ENCODE measurements at regions not wholly inside any gene's neighbourhood (a gene's known extent, or its start where the extent isn't known, plus 50 kb on each side); places are given as distances from the start of the nearest gene placed in this dataset.

DNA sequence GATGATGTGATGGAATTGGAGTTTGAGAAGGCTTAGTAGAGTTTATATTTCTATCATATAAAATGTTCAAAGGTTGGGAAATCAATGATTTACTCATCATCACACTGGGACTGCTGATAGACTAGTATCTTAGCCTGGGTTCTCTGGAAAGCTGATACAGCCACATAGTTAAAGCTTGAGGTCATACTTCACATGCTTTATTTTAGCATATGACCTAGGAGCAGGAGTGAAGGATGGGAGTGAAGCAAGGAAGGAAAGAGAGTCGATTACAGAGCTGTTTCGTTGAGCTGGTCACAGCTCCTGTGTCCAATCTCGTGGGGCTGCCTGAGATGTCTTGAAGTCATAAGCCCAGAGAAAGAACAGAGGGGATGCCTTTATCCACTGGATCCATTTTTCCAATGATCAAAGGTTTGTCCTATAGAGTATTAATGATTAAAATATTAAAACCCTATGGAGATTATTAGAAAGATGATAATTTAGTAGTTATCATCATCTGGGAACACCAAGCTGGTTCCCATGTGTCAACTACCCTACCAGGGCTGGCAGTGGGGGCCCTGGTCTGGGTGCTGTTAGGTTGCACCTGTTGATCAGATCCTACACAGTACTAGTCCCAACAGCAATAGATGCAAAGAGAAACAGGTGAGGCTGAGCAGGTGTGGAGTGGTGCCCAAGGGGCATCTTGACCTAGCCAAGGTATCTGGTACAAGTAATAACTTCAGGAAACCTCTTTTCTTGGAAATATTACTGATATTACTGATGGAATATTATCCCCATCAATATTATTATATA is 77.8 kb downstream of the BAMBI start:
- intact Hi-C loops (cut with micrococcal nuclease; ENCODE audit: unreplicated experiment), result no loop called here
- ATAC-seq (no peak), DNase-seq (ENCODE audit: low read depth, low spot score) (no peak)
- ChIA-PET POLR2A (interaction anchor here (0.6 kb wide), 1 partner anchor 600 kb away, joined by 3 read pairs; no protein-coding TSS in a partner anchor), CTCF (interaction anchor here (0.6 kb wide), 1 partner anchor 72 kb away, joined by 3 read pairs; no protein-coding TSS in a partner anchor)
- Histone ChIP-seq H3K4me3 (ENCODE audit: low read depth in 2 of 2, low read length in 2 of 2) (no peak overlapping the region), H3K27ac (ENCODE audit: low read length) (no peak overlapping the region), H3K9me3 (ENCODE audit: control insufficient read depth, insufficient read depth, low read depth, low read length) (no peaks in the 10 kb centered on the region), H3K4me1 (ENCODE audit: control insufficient read depth, insufficient read depth, low read length) (no peaks in the 10 kb centered on the region), H3K36me3 (ENCODE audit: control insufficient read depth, insufficient read depth, low read length) (no peaks in the 10 kb centered on the region), H3K27me3 (ENCODE audit: control insufficient read depth, insufficient read depth, low read length) (no peaks in the 10 kb centered on the region)
- TF ChIP-seq POLR2AphosphoS5 (IDR thresholded peaks at IDR 0.05; ENCODE audit: low read depth, low read length), result no peak
- no peak for TF ChIP-seq SIN3A (IDR thresholded peaks at IDR 0.05; ENCODE audit: borderline replicate concordance, insufficient read depth, low read depth, low read length)
- TF ChIP-seq, protein P1, sequence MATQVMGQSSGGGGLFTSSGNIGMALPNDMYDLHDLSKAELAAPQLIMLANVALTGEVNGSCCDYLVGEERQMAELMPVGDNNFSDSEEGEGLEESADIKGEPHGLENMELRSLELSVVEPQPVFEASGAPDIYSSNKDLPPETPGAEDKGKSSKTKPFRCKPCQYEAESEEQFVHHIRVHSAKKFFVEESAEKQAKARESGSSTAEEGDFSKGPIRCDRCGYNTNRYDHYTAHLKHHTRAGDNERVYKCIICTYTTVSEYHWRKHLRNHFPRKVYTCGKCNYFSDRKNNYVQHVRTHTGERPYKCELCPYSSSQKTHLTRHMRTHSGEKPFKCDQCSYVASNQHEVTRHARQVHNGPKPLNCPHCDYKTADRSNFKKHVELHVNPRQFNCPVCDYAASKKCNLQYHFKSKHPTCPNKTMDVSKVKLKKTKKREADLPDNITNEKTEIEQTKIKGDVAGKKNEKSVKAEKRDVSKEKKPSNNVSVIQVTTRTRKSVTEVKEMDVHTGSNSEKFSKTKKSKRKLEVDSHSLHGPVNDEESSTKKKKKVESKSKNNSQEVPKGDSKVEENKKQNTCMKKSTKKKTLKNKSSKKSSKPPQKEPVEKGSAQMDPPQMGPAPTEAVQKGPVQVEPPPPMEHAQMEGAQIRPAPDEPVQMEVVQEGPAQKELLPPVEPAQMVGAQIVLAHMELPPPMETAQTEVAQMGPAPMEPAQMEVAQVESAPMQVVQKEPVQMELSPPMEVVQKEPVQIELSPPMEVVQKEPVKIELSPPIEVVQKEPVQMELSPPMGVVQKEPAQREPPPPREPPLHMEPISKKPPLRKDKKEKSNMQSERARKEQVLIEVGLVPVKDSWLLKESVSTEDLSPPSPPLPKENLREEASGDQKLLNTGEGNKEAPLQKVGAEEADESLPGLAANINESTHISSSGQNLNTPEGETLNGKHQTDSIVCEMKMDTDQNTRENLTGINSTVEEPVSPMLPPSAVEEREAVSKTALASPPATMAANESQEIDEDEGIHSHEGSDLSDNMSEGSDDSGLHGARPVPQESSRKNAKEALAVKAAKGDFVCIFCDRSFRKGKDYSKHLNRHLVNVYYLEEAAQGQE (IDR thresholded peaks at IDR 0.05; ENCODE audit: insufficient read depth in 1 of 2, low read depth in 2 of 2, low read length in 1 of 2), result no peak
- TF ChIP-seq, protein P2, sequence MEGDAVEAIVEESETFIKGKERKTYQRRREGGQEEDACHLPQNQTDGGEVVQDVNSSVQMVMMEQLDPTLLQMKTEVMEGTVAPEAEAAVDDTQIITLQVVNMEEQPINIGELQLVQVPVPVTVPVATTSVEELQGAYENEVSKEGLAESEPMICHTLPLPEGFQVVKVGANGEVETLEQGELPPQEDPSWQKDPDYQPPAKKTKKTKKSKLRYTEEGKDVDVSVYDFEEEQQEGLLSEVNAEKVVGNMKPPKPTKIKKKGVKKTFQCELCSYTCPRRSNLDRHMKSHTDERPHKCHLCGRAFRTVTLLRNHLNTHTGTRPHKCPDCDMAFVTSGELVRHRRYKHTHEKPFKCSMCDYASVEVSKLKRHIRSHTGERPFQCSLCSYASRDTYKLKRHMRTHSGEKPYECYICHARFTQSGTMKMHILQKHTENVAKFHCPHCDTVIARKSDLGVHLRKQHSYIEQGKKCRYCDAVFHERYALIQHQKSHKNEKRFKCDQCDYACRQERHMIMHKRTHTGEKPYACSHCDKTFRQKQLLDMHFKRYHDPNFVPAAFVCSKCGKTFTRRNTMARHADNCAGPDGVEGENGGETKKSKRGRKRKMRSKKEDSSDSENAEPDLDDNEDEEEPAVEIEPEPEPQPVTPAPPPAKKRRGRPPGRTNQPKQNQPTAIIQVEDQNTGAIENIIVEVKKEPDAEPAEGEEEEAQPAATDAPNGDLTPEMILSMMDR (IDR thresholded peaks at IDR 0.05), result no peak
- TF ChIP-seq TCF7L2 (IDR thresholded peaks at IDR 0.05; ENCODE audit: low read depth, low read length), result no peak
- in situ Hi-C loops (cut with HindIII; ENCODE audit: low pct_unique_long_range_greater_than_20kb, low sequenced_read_pairs), result no loop called here
- BruUV-seq (replicated peaks), result no TSS peak

DNA sequence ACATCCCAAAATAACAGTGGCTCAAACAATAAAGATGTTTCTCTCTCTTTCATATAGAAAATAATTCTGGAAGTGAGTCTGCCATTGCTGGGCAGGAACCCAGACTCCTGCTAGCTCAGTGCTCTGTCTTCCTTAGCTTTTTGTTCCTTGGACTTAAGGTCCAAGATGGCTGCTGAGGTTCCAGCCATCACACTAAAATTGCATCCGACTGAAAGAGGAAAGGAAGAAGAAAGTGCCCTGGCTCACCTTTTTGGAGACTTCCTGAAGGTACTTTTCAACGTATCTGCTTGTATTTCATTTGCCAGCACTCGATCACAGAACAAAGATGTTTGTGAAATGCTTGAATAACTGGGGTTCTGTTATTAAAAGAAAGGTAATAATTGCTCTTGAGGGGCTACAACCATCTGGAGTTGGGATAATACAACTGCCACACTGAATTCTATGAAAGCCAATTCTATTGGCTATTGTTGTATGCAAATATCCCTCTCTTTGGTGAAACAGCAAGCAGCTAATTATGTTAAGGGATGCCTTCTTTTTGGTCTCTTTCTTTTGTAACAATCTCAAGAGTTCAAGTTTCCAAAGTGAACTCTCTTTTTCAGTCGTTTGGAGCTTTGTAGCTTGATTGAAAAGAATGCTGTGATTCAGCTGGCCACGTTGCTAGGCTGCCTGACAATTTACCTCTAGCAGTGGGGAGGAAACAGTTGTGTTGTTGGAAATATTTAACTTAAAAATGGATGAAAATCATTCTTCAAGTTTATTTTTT is 83.9 kb downstream of the BAMBI start:
- DNase-seq (ENCODE audit: low read depth, low spot score), result no peak
- intact Hi-C loops (cut with micrococcal nuclease; ENCODE audit: unreplicated experiment) (no loop called here), in situ Hi-C loops (cut with HindIII; ENCODE audit: low pct_unique_long_range_greater_than_20kb, low sequenced_read_pairs) (no loop called here)
- CTCF ChIA-PET, result no interaction called here
- no peaks in the 10 kb centered on the region for H3K4me1 ChIP-seq (ENCODE audit: control insufficient read depth, insufficient read depth, low read length)
- no peak overlapping the region for H3K27ac ChIP-seq (ENCODE audit: low read length)
- ATAC-seq, result no peak
- H3K27me3 ChIP-seq (ENCODE audit: control insufficient read depth, insufficient read depth, low read length), result no peaks in the 10 kb centered on the region
- H3K4me3 ChIP-seq (ENCODE audit: low read depth in 2 of 2, low read length in 2 of 2), result no peak overlapping the region
- BruUV-seq (replicated peaks), result no TSS peak
- POLR2A ChIA-PET, result no interaction called here
- TF ChIP-seq POLR2AphosphoS5 (IDR thresholded peaks at IDR 0.05; ENCODE audit: low read depth, low read length), result no peak
- TF ChIP-seq, protein P1 (IDR thresholded peaks at IDR 0.05; ENCODE audit: insufficient read depth in 1 of 2, low read depth in 2 of 2, low read length in 1 of 2), result no peak
- no peak for TF ChIP-seq TCF7L2 (IDR thresholded peaks at IDR 0.05; ENCODE audit: low read depth, low read length)
- TF ChIP-seq, protein P2 (IDR thresholded peaks at IDR 0.05), result no peak
- no peak for TF ChIP-seq SIN3A (IDR thresholded peaks at IDR 0.05; ENCODE audit: borderline replicate concordance, insufficient read depth, low read depth, low read length)
- H3K9me3 ChIP-seq (ENCODE audit: control insufficient read depth, insufficient read depth, low read depth, low read length), result no peaks in the 10 kb centered on the region
- no peaks in the 10 kb centered on the region for H3K36me3 ChIP-seq (ENCODE audit: control insufficient read depth, insufficient read depth, low read length)

Measured in Panc1 (cell line).